GM23338 (cell line): ENCODE measurements at regions not wholly inside any gene's neighbourhood (a gene's known extent, or its start where the extent isn't known, plus 50 kb on each side); places are given as distances from the start of the nearest gene placed in this dataset.

Experiments
- CREB1 ChIP-seq: fragments of 250-450 bp; sonication (Bioruptor Pico); IDR thresholded peaks from 2 replicates; pipeline ENCODE4 v1.5.0; 2020; ENCODE audit warnings: low read depth, mild to moderate bottlenecking, moderate library complexity
- EZH2 ChIP-seq: fragments of 200-600 bp; sonication (generic); IDR thresholded peaks from one replicate; pipeline ENCODE4 v1.8.0; 2017; ENCODE audit warnings: antibody characterized with exemption, mild to moderate bottlenecking, low read depth; ENCODE audit not compliant: unreplicated experiment
- EZH2phosphoT487 ChIP-seq: fragments of 200-600 bp; sonication (generic); IDR thresholded peaks from one replicate; pipeline ENCODE4 v1.8.1; 2018; ENCODE audit warnings: antibody characterized with exemption; ENCODE audit not compliant: unreplicated experiment
- JUNB ChIP-seq: IDR thresholded peaks from one replicate; pipeline ENCODE4 v1.6.1; 2016; ENCODE audit warnings: antibody characterized with exemption; ENCODE audit not compliant: unreplicated experiment
- NANOG ChIP-seq: IDR thresholded peaks from 2 replicates; pipeline ENCODE4 v1.6.1; 2016; ENCODE audit warnings: antibody characterized with exemption, borderline replicate concordance
- POLR2AphosphoS5 ChIP-seq: IDR thresholded peaks from 2 replicates; pipeline ENCODE4 v1.6.1; 2016; ENCODE audit warnings: antibody characterized with exemption, low read depth
- STAT1 ChIP-seq: IDR thresholded peaks from one replicate; pipeline ENCODE4 v1.6.1; 2016; ENCODE audit warnings: antibody characterized with exemption; ENCODE audit not compliant: unreplicated experiment
- ZNF114 ChIP-seq: fragments of 250-450 bp; sonication (Bioruptor Pico); IDR thresholded peaks from 2 replicates; pipeline ENCODE4 v1.5.0; 2020; ENCODE audit warnings: mild to moderate bottlenecking, moderate library complexity
- ZNF331 ChIP-seq: fragments of 250-450 bp; sonication (Bioruptor Pico); IDR thresholded peaks from 2 replicates; pipeline ENCODE4 v1.5.0; 2020; ENCODE audit warnings: low read depth, mild to moderate bottlenecking, moderate library complexity
- TF ChIP-seq, protein P1 (sequence below), 2 experiments: fragments of 200-600 bp in 1 of 2; sonication (generic) in 1 of 2; conservative IDR thresholded peaks; 2 replicates each; pipeline versions ENCODE4 v1.5.1 to v1.6.1; 2016 to 2017; ENCODE audit warnings: antibody characterized with exemption in 2 of 2, low read depth in 2 of 2, mild to moderate bottlenecking in 2 of 2, moderate library complexity in 1 of 2
- TF ChIP-seq, protein P2 (sequence below): IDR thresholded peaks from one replicate; pipeline ENCODE4 v1.6.1; 2018; ENCODE audit warnings: antibody characterized with exemption; ENCODE audit not compliant: unreplicated experiment
- TF ChIP-seq, protein P3 (sequence below): fragments of 250-450 bp; sonication (Bioruptor Pico); IDR thresholded peaks from 2 replicates; pipeline ENCODE4 v1.5.0; 2020; ENCODE audit warnings: mild to moderate bottlenecking, moderate library complexity
- TF ChIP-seq, protein P4 (sequence below): IDR thresholded peaks from 2 replicates; pipeline ENCODE4 v1.6.1; 2016; ENCODE audit warnings: antibody characterized with exemption

DNA sequence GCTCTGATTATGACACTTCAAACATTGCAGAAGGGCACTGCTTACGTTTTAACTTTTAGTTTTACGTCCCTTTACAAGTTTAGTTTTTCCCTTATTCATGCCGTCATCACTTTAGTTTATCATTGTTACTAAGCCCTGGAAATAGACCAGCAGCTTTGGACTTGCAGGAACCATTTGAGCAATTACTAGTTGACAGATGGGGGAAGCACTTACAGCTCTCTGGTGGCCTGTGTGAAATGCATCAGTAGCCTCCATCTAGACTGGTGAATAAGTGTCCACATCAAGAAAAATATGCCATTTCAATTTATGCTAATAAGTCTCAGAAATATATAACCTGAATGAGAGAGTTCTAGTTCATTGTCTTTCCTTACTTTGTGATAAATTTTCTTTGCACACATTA is 194.9 kb upstream of the GRM3 start:
- TF ChIP-seq, protein P1, sequence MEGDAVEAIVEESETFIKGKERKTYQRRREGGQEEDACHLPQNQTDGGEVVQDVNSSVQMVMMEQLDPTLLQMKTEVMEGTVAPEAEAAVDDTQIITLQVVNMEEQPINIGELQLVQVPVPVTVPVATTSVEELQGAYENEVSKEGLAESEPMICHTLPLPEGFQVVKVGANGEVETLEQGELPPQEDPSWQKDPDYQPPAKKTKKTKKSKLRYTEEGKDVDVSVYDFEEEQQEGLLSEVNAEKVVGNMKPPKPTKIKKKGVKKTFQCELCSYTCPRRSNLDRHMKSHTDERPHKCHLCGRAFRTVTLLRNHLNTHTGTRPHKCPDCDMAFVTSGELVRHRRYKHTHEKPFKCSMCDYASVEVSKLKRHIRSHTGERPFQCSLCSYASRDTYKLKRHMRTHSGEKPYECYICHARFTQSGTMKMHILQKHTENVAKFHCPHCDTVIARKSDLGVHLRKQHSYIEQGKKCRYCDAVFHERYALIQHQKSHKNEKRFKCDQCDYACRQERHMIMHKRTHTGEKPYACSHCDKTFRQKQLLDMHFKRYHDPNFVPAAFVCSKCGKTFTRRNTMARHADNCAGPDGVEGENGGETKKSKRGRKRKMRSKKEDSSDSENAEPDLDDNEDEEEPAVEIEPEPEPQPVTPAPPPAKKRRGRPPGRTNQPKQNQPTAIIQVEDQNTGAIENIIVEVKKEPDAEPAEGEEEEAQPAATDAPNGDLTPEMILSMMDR (conservative IDR thresholded peaks at IDR 0.05; ENCODE audit: low read depth in 2 of 2): no peak
- TF ChIP-seq CREB1: no peak
- no peak for TF ChIP-seq POLR2AphosphoS5
- no peak for TF ChIP-seq EZH2phosphoT487
- TF ChIP-seq ZNF331 (CRISPR knock-in tag): no peak
- no peak for TF ChIP-seq EZH2
- TF ChIP-seq, protein P2, sequence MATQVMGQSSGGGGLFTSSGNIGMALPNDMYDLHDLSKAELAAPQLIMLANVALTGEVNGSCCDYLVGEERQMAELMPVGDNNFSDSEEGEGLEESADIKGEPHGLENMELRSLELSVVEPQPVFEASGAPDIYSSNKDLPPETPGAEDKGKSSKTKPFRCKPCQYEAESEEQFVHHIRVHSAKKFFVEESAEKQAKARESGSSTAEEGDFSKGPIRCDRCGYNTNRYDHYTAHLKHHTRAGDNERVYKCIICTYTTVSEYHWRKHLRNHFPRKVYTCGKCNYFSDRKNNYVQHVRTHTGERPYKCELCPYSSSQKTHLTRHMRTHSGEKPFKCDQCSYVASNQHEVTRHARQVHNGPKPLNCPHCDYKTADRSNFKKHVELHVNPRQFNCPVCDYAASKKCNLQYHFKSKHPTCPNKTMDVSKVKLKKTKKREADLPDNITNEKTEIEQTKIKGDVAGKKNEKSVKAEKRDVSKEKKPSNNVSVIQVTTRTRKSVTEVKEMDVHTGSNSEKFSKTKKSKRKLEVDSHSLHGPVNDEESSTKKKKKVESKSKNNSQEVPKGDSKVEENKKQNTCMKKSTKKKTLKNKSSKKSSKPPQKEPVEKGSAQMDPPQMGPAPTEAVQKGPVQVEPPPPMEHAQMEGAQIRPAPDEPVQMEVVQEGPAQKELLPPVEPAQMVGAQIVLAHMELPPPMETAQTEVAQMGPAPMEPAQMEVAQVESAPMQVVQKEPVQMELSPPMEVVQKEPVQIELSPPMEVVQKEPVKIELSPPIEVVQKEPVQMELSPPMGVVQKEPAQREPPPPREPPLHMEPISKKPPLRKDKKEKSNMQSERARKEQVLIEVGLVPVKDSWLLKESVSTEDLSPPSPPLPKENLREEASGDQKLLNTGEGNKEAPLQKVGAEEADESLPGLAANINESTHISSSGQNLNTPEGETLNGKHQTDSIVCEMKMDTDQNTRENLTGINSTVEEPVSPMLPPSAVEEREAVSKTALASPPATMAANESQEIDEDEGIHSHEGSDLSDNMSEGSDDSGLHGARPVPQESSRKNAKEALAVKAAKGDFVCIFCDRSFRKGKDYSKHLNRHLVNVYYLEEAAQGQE: no peak
- TF ChIP-seq, protein P3, sequence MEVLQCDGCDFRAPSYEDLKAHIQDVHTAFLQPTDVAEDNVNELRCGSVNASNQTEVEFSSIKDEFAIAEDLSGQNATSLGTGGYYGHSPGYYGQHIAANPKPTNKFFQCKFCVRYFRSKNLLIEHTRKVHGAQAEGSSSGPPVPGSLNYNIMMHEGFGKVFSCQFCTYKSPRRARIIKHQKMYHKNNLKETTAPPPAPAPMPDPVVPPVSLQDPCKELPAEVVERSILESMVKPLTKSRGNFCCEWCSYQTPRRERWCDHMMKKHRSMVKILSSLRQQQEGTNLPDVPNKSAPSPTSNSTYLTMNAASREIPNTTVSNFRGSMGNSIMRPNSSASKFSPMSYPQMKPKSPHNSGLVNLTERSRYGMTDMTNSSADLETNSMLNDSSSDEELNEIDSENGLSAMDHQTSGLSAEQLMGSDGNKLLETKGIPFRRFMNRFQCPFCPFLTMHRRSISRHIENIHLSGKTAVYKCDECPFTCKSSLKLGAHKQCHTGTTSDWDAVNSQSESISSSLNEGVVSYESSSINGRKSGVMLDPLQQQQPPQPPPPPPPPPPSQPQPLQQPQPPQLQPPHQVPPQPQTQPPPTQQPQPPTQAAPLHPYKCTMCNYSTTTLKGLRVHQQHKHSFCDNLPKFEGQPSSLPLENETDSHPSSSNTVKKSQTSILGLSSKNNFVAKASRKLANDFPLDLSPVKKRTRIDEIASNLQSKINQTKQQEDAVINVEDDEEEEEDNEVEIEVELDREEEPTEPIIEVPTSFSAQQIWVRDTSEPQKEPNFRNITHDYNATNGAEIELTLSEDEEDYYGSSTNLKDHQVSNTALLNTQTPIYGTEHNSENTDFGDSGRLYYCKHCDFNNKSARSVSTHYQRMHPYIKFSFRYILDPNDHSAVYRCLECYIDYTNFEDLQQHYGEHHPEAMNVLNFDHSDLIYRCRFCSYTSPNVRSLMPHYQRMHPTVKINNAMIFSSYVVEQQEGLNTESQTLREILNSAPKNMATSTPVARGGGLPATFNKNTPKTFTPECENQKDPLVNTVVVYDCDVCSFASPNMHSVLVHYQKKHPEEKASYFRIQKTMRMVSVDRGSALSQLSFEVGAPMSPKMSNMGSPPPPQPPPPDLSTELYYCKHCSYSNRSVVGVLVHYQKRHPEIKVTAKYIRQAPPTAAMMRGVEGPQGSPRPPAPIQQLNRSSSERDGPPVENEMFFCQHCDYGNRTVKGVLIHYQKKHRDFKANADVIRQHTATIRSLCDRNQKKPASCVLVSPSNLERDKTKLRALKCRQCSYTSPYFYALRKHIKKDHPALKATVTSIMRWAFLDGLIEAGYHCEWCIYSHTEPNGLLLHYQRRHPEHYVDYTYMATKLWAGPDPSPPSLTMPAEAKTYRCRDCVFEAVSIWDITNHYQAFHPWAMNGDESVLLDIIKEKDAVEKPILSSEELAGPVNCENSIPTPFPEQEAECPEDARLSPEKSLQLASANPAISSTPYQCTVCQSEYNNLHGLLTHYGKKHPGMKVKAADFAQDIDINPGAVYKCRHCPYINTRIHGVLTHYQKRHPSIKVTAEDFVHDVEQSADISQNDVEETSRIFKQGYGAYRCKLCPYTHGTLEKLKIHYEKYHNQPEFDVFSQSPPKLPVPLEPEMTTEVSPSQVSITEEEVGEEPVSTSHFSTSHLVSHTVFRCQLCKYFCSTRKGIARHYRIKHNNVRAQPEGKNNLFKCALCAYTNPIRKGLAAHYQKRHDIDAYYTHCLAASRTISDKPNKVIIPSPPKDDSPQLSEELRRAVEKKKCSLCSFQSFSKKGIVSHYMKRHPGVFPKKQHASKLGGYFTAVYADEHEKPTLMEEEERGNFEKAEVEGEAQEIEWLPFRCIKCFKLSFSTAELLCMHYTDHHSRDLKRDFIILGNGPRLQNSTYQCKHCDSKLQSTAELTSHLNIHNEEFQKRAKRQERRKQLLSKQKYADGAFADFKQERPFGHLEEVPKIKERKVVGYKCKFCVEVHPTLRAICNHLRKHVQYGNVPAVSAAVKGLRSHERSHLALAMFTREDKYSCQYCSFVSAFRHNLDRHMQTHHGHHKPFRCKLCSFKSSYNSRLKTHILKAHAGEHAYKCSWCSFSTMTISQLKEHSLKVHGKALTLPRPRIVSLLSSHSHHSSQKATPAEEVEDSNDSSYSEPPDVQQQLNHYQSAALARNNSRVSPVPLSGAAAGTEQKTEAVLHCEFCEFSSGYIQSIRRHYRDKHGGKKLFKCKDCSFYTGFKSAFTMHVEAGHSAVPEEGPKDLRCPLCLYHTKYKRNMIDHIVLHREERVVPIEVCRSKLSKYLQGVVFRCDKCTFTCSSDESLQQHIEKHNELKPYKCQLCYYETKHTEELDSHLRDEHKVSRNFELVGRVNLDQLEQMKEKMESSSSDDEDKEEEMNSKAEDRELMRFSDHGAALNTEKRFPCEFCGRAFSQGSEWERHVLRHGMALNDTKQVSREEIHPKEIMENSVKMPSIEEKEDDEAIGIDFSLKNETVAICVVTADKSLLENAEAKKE (CRISPR knock-in tag): no peak
- TF ChIP-seq ZNF114 (CRISPR knock-in tag): no peak
- TF ChIP-seq JUNB: no peak
- TF ChIP-seq, protein P4, sequence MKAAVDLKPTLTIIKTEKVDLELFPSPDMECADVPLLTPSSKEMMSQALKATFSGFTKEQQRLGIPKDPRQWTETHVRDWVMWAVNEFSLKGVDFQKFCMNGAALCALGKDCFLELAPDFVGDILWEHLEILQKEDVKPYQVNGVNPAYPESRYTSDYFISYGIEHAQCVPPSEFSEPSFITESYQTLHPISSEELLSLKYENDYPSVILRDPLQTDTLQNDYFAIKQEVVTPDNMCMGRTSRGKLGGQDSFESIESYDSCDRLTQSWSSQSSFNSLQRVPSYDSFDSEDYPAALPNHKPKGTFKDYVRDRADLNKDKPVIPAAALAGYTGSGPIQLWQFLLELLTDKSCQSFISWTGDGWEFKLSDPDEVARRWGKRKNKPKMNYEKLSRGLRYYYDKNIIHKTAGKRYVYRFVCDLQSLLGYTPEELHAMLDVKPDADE: no peak
- TF ChIP-seq STAT1: no peak
- no peak for TF ChIP-seq NANOG
